GM18909 (cell line): ENCODE measurements at regions not wholly inside any gene's neighbourhood (a gene's known extent, or its start where the extent isn't known, plus 50 kb on each side); places are given as distances from the start of the nearest gene placed in this dataset.

Experiments
- ATAC-seq: cut with Tn5 transposase; IDR thresholded peaks from one replicate; pipeline ENCODE4 v1.9.1; 2021; ENCODE audit warnings: mild to moderate bottlenecking; ENCODE audit not compliant: unreplicated experiment, poor library complexity

- ATAC-seq = no peak
These were observed 94.9 kb upstream of the PLPPR1 start for GRCh38 chr9:100933656-100934055.

GRCh38 chr9:100937382-100937781, 91.1 kb upstream of the PLPPR1 start:
- no peak for ATAC-seq

DNA sequence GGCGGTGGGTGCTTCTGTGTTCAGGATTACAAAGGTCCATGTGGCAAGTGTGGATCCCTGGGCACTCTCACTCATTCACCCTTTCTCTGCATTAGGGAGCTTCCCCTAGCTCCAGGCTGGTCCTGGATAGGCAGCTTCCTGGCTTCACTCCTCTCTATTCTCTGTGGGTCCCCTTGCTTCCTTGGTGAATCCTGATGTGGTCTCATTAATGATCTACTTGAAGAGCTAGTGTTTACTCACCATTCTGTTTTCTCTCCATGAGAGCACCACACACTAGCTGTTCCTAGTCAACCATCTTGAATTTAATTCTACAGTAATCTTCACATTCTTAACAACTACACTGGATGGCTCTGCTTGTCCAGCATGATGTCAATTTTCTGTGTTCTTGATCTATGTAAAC, 90.0 kb upstream of the PLPPR1 start:
- no peak for ATAC-seq

DNA sequence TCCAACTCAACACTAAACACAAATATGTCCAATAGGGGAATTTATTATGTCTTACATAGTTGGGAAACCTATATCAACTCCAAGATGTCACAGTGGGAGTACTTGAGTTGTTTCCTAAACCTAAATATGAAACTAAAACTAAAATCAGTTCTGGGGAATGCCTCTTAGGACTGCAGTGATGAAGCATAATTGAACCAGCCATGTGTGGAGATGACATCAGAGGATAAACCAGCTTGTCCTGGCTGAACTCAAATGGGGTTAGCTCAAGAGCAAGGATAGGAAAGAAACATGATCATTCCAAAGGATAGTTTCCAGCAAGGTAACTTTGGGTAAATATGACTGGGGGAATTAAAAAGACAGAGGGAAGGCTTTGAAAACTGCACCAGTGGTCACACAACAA, 88.9 kb upstream of the PLPPR1 start:
- ATAC-seq = no peak

DNA sequence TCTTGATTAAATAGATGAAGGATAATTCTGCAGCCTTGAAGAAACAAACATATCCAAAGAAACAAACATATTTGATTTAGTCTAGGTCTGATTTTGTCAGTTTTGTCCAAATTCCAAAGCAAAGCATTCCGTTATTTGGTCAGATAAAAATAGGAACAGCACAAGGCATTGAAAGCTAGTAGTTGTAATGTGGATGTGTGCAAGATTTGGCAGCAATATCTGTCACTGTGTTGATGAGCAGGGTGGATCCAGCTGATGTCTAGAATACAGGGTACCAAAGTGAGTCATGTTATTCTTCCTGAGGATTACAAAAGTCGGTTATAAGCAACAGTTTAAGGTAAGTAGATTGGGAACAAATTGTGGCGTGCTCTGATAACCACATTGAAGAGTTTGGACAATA, 69.3 kb upstream of the PLPPR1 start:
- ATAC-seq = no peak
